ENCODE measurements at regions not wholly inside any gene's neighbourhood (a gene's known extent, or its start where the extent isn't known, plus 50 kb on each side); places are given as distances from the start of the nearest gene placed in this dataset.

- no peak overlapping the region for H3K4me3 ChIP-seq
- H3K36me3 ChIP-seq: no peaks in the 10 kb centered on the region
- intact Hi-C loops (cut with DNase I): no loop called here
- H3K27ac ChIP-seq: no peak overlapping the region
- no peaks in the 10 kb centered on the region for H3K9me3 ChIP-seq
- no peak for DNase-seq
- no peaks in the 10 kb centered on the region for H3K27me3 ChIP-seq
- ATAC-seq: no peak
- TF ChIP-seq, protein P1, sequence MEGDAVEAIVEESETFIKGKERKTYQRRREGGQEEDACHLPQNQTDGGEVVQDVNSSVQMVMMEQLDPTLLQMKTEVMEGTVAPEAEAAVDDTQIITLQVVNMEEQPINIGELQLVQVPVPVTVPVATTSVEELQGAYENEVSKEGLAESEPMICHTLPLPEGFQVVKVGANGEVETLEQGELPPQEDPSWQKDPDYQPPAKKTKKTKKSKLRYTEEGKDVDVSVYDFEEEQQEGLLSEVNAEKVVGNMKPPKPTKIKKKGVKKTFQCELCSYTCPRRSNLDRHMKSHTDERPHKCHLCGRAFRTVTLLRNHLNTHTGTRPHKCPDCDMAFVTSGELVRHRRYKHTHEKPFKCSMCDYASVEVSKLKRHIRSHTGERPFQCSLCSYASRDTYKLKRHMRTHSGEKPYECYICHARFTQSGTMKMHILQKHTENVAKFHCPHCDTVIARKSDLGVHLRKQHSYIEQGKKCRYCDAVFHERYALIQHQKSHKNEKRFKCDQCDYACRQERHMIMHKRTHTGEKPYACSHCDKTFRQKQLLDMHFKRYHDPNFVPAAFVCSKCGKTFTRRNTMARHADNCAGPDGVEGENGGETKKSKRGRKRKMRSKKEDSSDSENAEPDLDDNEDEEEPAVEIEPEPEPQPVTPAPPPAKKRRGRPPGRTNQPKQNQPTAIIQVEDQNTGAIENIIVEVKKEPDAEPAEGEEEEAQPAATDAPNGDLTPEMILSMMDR (IDR thresholded peaks at IDR 0.05): no peak
- no peaks in the 10 kb centered on the region for H3K4me1 ChIP-seq
Measured at GRCh38 chr11:69578167-69578566, 62.8 kb upstream of the CCND1 start.

DNA sequence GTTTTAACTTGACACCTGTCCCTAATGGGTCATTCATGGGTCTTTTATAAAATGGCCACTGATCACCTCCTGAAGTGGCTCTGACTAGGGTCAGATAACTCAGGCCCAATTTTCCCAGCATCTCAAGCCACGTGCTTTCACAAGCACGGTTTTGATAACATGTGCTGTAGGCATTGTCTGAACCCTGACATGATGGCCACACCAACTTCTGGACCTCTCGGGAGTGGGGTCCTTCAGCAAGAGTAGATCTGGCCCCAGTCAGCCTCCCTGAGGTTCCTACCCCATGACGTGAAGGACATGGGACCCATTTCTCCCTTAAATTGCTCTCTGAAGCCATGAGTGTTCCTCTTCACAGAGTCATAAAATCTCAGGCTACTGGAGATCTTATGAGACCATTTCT, 60.4 kb upstream of the CCND1 start:
- Histone ChIP-seq H3K27ac (no peak overlapping the region), H3K36me3 (no peaks in the 10 kb centered on the region), H3K4me1 (no peaks in the 10 kb centered on the region), H3K27me3 (no peaks in the 10 kb centered on the region), H3K9me3 (no peaks in the 10 kb centered on the region), H3K4me3 (no peak overlapping the region)
- intact Hi-C loops (cut with DNase I): no loop called here
- no peak for ATAC-seq
- DNase-seq: no peak
- TF ChIP-seq, protein P1 (IDR thresholded peaks at IDR 0.05): no peak

DNA sequence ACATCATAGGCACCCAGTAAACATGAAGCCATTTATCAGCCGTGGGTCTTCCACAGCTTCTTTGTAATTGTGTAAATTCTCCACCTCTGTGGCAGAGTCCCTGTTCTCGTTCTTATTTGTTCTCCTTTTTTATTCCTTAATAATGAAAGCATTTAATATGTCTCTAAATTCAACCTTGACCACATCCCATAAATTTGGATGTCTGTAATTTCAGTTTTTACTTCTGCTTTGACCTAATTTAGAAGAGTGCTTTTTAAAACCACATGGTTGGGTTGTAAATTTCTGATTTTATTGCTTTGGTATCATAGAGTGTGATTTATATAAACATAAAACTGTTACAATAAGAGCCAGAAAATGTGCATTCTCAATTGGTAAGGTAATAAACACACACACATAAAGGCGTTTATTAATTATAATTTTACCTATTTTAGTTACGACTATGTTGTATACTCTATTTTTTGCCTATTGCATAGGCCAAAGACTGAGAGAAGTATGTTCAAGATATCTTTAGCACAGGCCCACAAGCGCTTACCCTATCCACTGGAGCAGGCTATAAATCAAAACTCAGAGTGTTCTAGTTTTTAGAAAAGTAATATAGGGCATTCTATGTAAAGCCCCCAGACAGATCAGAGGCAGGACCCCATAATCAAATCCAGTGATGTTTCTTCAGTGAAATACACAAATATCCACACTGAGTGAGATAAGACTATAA, 58.0 kb upstream of the CCND1 start:
- intact Hi-C loops (cut with DNase I): no loop called here
- H3K9me3 ChIP-seq: no peaks in the 10 kb centered on the region
- no peak for DNase-seq
- no peaks in the 10 kb centered on the region for H3K4me1 ChIP-seq
- no peak overlapping the region for H3K27ac ChIP-seq
- no peak overlapping the region for H3K4me3 ChIP-seq
- ATAC-seq: no peak
- TF ChIP-seq, protein P1 (IDR thresholded peaks at IDR 0.05): no peak
- H3K27me3 ChIP-seq: no peaks in the 10 kb centered on the region
- H3K36me3 ChIP-seq: no peaks in the 10 kb centered on the region

DNA sequence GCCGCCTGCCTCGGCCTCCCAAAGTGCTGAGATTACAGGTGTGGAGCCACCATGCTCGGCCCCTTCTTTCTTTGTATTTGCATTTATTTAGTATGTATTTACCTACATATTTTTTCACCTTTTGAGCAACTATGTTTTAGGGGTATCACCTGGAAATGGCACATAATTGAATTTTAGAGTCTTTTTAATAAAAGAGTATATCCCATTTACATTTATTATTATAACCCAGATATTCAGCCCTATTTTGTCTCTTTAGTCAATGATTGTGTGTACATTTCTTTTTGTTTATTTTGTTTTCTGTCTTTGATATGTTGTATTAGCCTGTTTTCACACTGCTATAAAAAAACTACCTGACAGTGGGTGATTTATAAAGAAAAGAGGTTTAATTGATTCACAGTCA, 56.8 kb upstream of the CCND1 start:
- Histone ChIP-seq H3K4me3 (no peak overlapping the region), H3K27me3 (no peaks in the 10 kb centered on the region), H3K9me3 (no peaks in the 10 kb centered on the region), H3K4me1 (no peaks in the 10 kb centered on the region), H3K27ac (no peak overlapping the region), H3K36me3 (no peaks in the 10 kb centered on the region)
- DNase-seq (no peak), ATAC-seq (no peak)
- TF ChIP-seq, protein P1 (IDR thresholded peaks at IDR 0.05): no peak
- intact Hi-C loops (cut with DNase I): no loop called here

- intact Hi-C loops (cut with DNase I): no loop called here
- H3K27me3 ChIP-seq: no peaks in the 10 kb centered on the region
- H3K4me1 ChIP-seq: no peaks in the 10 kb centered on the region
- DNase-seq (no peak), ATAC-seq (no peak)
- no peak overlapping the region for H3K27ac ChIP-seq
- H3K9me3 ChIP-seq: no peaks in the 10 kb centered on the region
- no peak overlapping the region for H3K4me3 ChIP-seq
- no peaks in the 10 kb centered on the region for H3K36me3 ChIP-seq
- TF ChIP-seq, protein P1 (IDR thresholded peaks at IDR 0.05): no peak
Measured at GRCh38 chr11:69585385-69585784, 55.6 kb upstream of the CCND1 start.
